Parathyroid adenoma (tissue), 2 donors: ENCODE measurements at regions not wholly inside any gene's neighbourhood (a gene's known extent, or its start where the extent isn't known, plus 50 kb on each side); places are given as distances from the start of the nearest gene placed in this dataset.

Source experiments
- H2AFZ ChIP-seq: fragments of 300-600 bp; sonication (generic); one replicate; pipeline ENCODE4 v1.7.0; 2017; ENCODE audit warnings: antibody characterized with exemption, mild to moderate bottlenecking
- H3K27ac ChIP-seq: fragments of 300-600 bp; sonication (generic); one replicate; pipeline ENCODE4 v1.7.0; 2017
- H3K27me3 ChIP-seq: fragments of 300-600 bp; sonication (generic); one replicate; pipeline ENCODE4 v1.7.0; 2017; ENCODE audit warnings: low read length; ENCODE audit not compliant: control insufficient read depth, insufficient read depth
- H3K36me3 ChIP-seq: fragments of 300-600 bp; sonication (generic); one replicate; pipeline ENCODE4 v1.7.0; 2017; ENCODE audit warnings: low read length; ENCODE audit not compliant: control insufficient read depth, insufficient read depth
- H3K4me1 ChIP-seq: fragments of 300-600 bp; sonication (generic); one replicate; pipeline ENCODE4 v1.7.0; 2017; ENCODE audit warnings: control low read depth
- H3K4me2 ChIP-seq: fragments of 300-600 bp; sonication (generic); one replicate; pipeline ENCODE4 v1.7.0; 2017; ENCODE audit warnings: low read length
- H3K4me3 ChIP-seq: fragments of 300-600 bp; sonication (generic); one replicate; pipeline ENCODE4 v1.7.0; 2017; ENCODE audit warnings: low read depth, low read length
- H3K79me2 ChIP-seq: fragments of 300-600 bp; sonication (generic); one replicate; pipeline ENCODE4 v1.7.0; 2017; ENCODE audit warnings: control low read depth
- H3K9ac ChIP-seq: fragments of 300-600 bp; sonication (generic); one replicate; pipeline ENCODE4 v1.7.0; 2017; ENCODE audit warnings: mild to moderate bottlenecking
- H3K9me3 ChIP-seq: fragments of 300-600 bp; sonication (generic); one replicate; pipeline ENCODE4 v1.7.0; 2017; ENCODE audit warnings: low read length; ENCODE audit not compliant: control insufficient read depth
- TF ChIP-seq, protein P1 (sequence below): fragments of 300-600 bp; sonication (generic); IDR thresholded peaks from one replicate; pipeline ENCODE4 v1.7.0; 2017; ENCODE audit warnings: antibody characterized with exemption, mild to moderate bottlenecking
- donor health status: primary hyperparathyroidism.

DNA sequence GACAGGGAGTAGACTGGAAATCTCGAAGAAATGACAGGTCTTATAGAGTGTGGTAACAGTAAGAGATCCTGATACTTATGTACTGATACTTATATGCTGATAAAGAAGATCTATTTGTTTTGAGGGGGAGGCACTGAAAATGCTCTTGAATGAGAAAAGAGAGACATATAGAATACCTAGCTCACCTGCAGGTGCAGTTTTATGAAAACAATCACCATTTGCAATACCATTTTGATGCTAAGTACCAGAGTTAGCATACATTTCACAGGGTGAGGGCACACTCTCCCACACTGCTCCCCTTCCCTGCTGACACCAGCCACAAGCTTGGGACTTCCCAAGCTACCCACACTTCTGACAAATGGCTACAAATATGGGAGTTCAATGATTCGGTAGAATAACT lies 1490.1 kb upstream of the IGFBP7 start:
- H3K27ac ChIP-seq = no peak overlapping the region
- TF ChIP-seq, protein P1, sequence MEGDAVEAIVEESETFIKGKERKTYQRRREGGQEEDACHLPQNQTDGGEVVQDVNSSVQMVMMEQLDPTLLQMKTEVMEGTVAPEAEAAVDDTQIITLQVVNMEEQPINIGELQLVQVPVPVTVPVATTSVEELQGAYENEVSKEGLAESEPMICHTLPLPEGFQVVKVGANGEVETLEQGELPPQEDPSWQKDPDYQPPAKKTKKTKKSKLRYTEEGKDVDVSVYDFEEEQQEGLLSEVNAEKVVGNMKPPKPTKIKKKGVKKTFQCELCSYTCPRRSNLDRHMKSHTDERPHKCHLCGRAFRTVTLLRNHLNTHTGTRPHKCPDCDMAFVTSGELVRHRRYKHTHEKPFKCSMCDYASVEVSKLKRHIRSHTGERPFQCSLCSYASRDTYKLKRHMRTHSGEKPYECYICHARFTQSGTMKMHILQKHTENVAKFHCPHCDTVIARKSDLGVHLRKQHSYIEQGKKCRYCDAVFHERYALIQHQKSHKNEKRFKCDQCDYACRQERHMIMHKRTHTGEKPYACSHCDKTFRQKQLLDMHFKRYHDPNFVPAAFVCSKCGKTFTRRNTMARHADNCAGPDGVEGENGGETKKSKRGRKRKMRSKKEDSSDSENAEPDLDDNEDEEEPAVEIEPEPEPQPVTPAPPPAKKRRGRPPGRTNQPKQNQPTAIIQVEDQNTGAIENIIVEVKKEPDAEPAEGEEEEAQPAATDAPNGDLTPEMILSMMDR = no peak
- no peak overlapping the region for H2AFZ ChIP-seq
- no peaks in the 10 kb centered on the region for H3K27me3 ChIP-seq
- no peaks in the 10 kb centered on the region for H3K9me3 ChIP-seq
- no peak overlapping the region for H3K4me3 ChIP-seq
- no peaks in the 10 kb centered on the region for H3K36me3 ChIP-seq
- no peaks in the 10 kb centered on the region for H3K4me1 ChIP-seq
- no peak overlapping the region for H3K4me2 ChIP-seq
- no peaks in the 10 kb centered on the region for H3K79me2 ChIP-seq
- H3K9ac ChIP-seq = no peak overlapping the region

- Histone ChIP-seq H2AFZ (no peak overlapping the region), H3K4me2 (no peak overlapping the region), H3K9ac (no peak overlapping the region), H3K27me3 (no peaks in the 10 kb centered on the region), H3K9me3 (no peaks in the 10 kb centered on the region), H3K79me2 (no peaks in the 10 kb centered on the region), H3K4me3 (no peak overlapping the region), H3K36me3 (no peaks in the 10 kb centered on the region), H3K27ac (no peak overlapping the region), H3K4me1 (no peaks in the 10 kb centered on the region)
- TF ChIP-seq, protein P1 = no peak
Measured at GRCh38 chr4:58590722-58591121, 1480.5 kb upstream of the IGFBP7 start.

GRCh38 chr4:58587856-58588255 lies 1477.7 kb upstream of the IGFBP7 start:
- H3K4me3 ChIP-seq = no peak overlapping the region
- no peaks in the 10 kb centered on the region for H3K9me3 ChIP-seq
- H3K27ac ChIP-seq = no peak overlapping the region
- no peaks in the 10 kb centered on the region for H3K36me3 ChIP-seq
- H3K9ac ChIP-seq = no peak overlapping the region
- TF ChIP-seq, protein P1 = no peak
- no peak overlapping the region for H2AFZ ChIP-seq
- no peak overlapping the region for H3K4me2 ChIP-seq
- H3K4me1 ChIP-seq = no peaks in the 10 kb centered on the region
- no peaks in the 10 kb centered on the region for H3K27me3 ChIP-seq
- H3K79me2 ChIP-seq = no peaks in the 10 kb centered on the region

DNA sequence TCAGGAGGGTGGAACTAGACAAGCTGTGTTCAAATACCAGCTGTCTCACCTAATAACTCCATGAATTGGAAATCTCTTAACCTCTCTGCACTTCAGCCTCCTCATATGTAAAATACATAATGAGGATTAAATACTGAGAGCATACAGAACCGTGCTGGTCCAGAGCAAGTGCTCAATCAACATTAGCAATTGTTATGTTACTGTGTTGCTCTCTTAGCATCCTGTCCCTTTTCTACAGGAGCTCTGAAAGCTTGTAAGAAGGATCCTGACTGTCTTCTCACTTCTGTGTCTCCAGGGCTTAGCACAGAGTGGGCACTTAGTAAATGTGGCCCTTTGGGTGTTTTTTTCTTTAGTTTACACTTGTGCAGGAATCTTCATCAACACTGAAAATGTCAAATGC lies 1456.1 kb upstream of the IGFBP7 start:
- Histone ChIP-seq H3K9ac (no peak overlapping the region), H2AFZ (no peak overlapping the region), H3K27ac (no peak overlapping the region), H3K4me2 (no peak overlapping the region), H3K27me3 (no peaks in the 10 kb centered on the region), H3K79me2 (no peaks in the 10 kb centered on the region), H3K4me1 (no peaks in the 10 kb centered on the region), H3K9me3 (no peaks in the 10 kb centered on the region), H3K4me3 (no peak overlapping the region), H3K36me3 (no peaks in the 10 kb centered on the region)
- TF ChIP-seq, protein P1 = no peak

DNA sequence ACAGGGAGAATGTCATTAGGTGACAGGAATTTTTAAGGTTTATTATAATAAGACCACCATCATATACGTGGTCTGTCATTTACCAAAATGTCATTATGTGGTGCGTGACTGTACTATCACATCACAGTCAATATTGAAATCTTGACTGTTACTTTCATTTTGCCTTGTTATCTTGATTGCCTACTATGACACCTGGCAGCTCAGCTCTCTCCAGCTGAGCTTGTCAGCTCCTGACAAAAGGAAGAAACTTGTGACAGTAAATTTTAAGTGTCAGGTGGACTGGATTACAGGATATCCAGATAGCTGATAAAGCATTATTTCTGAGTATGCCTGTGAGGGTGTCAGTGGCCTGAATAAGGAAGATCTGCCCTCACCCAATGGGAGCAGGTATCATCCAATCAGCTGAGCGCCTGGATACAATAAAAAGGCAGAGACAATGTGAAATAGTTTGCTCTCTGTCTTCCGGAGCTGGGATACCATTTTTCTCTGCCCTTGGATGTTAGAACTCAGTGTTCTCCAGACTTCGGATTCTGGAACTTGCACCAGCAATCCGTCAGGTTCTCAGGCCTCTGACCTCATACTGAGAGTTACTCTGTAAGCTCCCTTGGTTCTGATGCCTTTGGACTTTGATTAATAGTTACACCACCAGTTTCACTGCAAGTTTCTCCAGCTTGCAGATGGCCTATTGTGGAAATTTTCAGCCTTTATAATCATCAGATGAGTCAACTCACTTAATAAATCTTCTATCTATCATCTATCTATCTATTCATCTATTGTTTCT lies 1454.7 kb upstream of the IGFBP7 start:
- Histone ChIP-seq H3K4me3 (no peak overlapping the region), H3K36me3 (no peaks in the 10 kb centered on the region)
- TF ChIP-seq, protein P1 = no peak

More for the DNA sequence above, 1454.7 kb upstream of the IGFBP7 start:
- H3K27me3 ChIP-seq = no peaks in the 10 kb centered on the region
- H3K9ac ChIP-seq = no peak overlapping the region
- H3K79me2 ChIP-seq = no peaks in the 10 kb centered on the region
- H3K27ac ChIP-seq = no peak overlapping the region
- no peak overlapping the region for H2AFZ ChIP-seq
- H3K9me3 ChIP-seq = no peaks in the 10 kb centered on the region
- no peaks in the 10 kb centered on the region for H3K4me1 ChIP-seq
- no peak overlapping the region for H3K4me2 ChIP-seq
